BE2C (cell line): ENCODE measurements at regions not wholly inside any gene's neighbourhood (a gene's known extent, or its start where the extent isn't known, plus 50 kb on each side); places are given as distances from the start of the nearest gene placed in this dataset.

Experiments used
- DNase-seq: peaks from one replicate; pipeline ENCODE4 v3.0.0-alpha.2; 2020
- H3K27me3 ChIP-seq: fragments of 250-450 bp; sonication (Bioruptor Pico); 2 replicates; pipeline ENCODE4 v1.5.1; 2020; ENCODE audit warnings: mild to moderate bottlenecking
- H3K36me3 ChIP-seq: fragments of 250-450 bp; sonication (Bioruptor Pico); 2 replicates; pipeline ENCODE4 v1.5.1; 2020; ENCODE audit warnings: mild to moderate bottlenecking
- H3K4me1 ChIP-seq: fragments of 250-450 bp; sonication (Bioruptor Pico); 2 replicates; pipeline ENCODE4 v1.5.1; 2020
- H3K4me3 ChIP-seq: 2 replicates; pipeline ENCODE4 v1.5.1; 2011; ENCODE audit warnings: low read depth, low read length
- H3K9me3 ChIP-seq: fragments of 250-450 bp; sonication (Bioruptor Pico); 2 replicates; pipeline ENCODE4 v1.5.1; 2020
- CTCF ChIP-seq: IDR thresholded peaks from 2 replicates; pipeline ENCODE4 v1.5.1; 2012; ENCODE audit warnings: mild to moderate bottlenecking, low read depth, low read length

- DNase-seq = no peak
- H3K4me3 ChIP-seq = no peak overlapping the region
Observed at GRCh38 chr15:62857411-62857853, 185.1 kb upstream of the TPM1 start.

GRCh38 chr15:62858343-62858742 lies 184.2 kb upstream of the TPM1 start:
- Histone ChIP-seq H3K9me3 (no peaks in the 10 kb centered on the region), H3K4me3 (no peak overlapping the region), H3K27me3 (no peaks in the 10 kb centered on the region), H3K36me3 (no peaks in the 10 kb centered on the region), H3K4me1 (no peaks in the 10 kb centered on the region)
- DNase-seq = no peak
- no peak for TF ChIP-seq CTCF

More at GRCh38 chr15:62857411-62857853, 185.1 kb upstream of the TPM1 start:
- no peak for TF ChIP-seq CTCF
- no peaks in the 10 kb centered on the region for H3K4me1 ChIP-seq
- H3K9me3 ChIP-seq = no peaks in the 10 kb centered on the region
- H3K36me3 ChIP-seq = no peaks in the 10 kb centered on the region
- H3K27me3 ChIP-seq = no peaks in the 10 kb centered on the region

GRCh38 chr15:62862717-62863116 lies 179.8 kb upstream of the TPM1 start:
- no peak for TF ChIP-seq CTCF
- DNase-seq = no peak
- Histone ChIP-seq H3K36me3 (no peaks in the 10 kb centered on the region), H3K9me3 (no peaks in the 10 kb centered on the region), H3K27me3 (no peaks in the 10 kb centered on the region), H3K4me1 (no peaks in the 10 kb centered on the region), H3K4me3 (no peak overlapping the region)

- no peaks in the 10 kb centered on the region for H3K9me3 ChIP-seq
- TF ChIP-seq CTCF = no peak
- H3K4me3 ChIP-seq = no peak overlapping the region
- no peaks in the 10 kb centered on the region for H3K36me3 ChIP-seq
- H3K4me1 ChIP-seq = no peaks in the 10 kb centered on the region
- no peaks in the 10 kb centered on the region for H3K27me3 ChIP-seq
- DNase-seq = no peak
Observed at GRCh38 chr15:62866366-62866765, 176.2 kb upstream of the TPM1 start.

- Histone ChIP-seq H3K27me3 (no peaks in the 10 kb centered on the region), H3K9me3 (no peaks in the 10 kb centered on the region), H3K4me1 (no peaks in the 10 kb centered on the region), H3K36me3 (no peaks in the 10 kb centered on the region), H3K4me3 (no peak overlapping the region)
- no peak for DNase-seq
- no peak for TF ChIP-seq CTCF
Observed at GRCh38 chr15:62867844-62868243, 174.7 kb upstream of the TPM1 start.

GRCh38 chr15:62868507-62868906 lies 174.0 kb upstream of the TPM1 start:
- Histone ChIP-seq H3K4me1 (no peaks in the 10 kb centered on the region), H3K27me3 (no peaks in the 10 kb centered on the region), H3K36me3 (no peaks in the 10 kb centered on the region), H3K9me3 (no peaks in the 10 kb centered on the region), H3K4me3 (no peak overlapping the region)
- DNase-seq = no peak
- TF ChIP-seq CTCF = no peak
